ENCODE measurements at regions not wholly inside any gene's neighbourhood (a gene's known extent, or its start where the extent isn't known, plus 50 kb on each side); places are given as distances from the start of the nearest gene placed in this dataset.
"Not testable (repeated sequence)": the region's sequence is repeated elsewhere in the genome, so short reads cannot be mapped to it uniquely, and the experiment has no call there.

DNA sequence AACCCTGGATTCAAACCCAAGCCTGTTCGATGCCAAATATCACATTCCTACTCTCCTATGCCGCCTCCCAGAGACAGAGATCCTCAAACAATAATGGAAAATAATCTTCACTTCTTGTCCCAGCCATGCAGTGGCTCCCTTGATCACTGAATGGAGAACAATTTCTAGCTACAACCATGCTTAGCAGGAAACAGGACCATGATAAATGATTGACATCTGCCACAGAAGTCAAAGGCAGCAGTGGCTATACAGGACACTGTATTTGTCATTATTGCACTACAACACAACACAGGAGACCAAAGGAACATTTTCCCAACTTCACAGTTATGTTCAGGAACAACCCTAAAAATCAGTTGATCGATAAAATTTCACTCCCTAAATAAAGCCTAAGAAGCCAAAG, 243.3 kb upstream of the SLC7A11 start:
- DNase-seq (ENCODE audit: low spot score) = no peak
- TF ChIP-seq, protein P1, sequence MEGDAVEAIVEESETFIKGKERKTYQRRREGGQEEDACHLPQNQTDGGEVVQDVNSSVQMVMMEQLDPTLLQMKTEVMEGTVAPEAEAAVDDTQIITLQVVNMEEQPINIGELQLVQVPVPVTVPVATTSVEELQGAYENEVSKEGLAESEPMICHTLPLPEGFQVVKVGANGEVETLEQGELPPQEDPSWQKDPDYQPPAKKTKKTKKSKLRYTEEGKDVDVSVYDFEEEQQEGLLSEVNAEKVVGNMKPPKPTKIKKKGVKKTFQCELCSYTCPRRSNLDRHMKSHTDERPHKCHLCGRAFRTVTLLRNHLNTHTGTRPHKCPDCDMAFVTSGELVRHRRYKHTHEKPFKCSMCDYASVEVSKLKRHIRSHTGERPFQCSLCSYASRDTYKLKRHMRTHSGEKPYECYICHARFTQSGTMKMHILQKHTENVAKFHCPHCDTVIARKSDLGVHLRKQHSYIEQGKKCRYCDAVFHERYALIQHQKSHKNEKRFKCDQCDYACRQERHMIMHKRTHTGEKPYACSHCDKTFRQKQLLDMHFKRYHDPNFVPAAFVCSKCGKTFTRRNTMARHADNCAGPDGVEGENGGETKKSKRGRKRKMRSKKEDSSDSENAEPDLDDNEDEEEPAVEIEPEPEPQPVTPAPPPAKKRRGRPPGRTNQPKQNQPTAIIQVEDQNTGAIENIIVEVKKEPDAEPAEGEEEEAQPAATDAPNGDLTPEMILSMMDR (IDR thresholded peaks at IDR 0.05; ENCODE audit: borderline replicate concordance, control extremely low read depth, extremely low read depth, insufficient read depth, missing control alignments) = no peak
- in situ Hi-C loops (cut with MboI; ENCODE audit: low sequenced_read_pairs, unreplicated experiment) = no loop called here

DNA sequence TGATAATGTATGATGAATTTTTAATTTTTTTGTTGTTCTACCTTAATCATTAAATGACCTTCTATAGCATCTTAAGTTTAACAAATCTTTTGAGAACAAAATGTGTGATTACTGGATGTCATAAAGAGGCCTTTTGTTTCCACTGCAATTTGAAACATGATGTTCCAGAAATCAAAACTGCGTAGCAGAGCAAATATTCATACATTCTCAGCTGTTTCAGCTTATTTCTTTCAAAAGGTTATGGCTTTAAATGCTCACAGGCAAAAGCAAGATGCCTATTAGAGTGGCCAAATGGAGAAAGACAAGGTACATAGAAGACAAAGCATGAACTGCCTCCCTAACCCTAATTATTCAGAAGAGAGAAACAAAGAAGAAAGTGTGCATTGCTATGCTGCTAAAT, 233.0 kb upstream of the SLC7A11 start:
- TF ChIP-seq, protein P1 (IDR thresholded peaks at IDR 0.05; ENCODE audit: borderline replicate concordance, control extremely low read depth, extremely low read depth, insufficient read depth, missing control alignments) = no peak
- no peak for DNase-seq (ENCODE audit: low spot score)
- in situ Hi-C loops (cut with MboI; ENCODE audit: low sequenced_read_pairs, unreplicated experiment) = no loop called here

DNA sequence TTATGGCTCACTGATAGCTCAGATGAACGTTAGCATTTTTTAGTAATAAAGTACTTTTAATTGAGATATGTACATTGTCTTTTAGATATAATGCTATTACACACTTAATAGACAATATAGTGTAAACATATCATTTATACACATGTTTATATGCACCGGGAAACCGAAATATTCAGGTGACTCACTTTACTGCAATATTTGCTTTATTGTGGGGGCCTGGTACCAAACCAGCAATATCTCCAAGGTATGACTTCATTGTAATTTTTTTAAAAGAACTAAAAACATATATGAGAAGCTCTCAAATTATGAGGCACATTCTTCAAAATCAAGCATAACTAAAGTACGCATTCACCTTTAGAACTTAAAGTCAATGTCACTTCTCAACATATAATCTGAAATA, 231.2 kb upstream of the SLC7A11 start:
- TF ChIP-seq, protein P1 (IDR thresholded peaks at IDR 0.05; ENCODE audit: borderline replicate concordance, control extremely low read depth, extremely low read depth, insufficient read depth, missing control alignments) = no peak
- in situ Hi-C loops (cut with MboI; ENCODE audit: low sequenced_read_pairs, unreplicated experiment) = no loop called here

DNA sequence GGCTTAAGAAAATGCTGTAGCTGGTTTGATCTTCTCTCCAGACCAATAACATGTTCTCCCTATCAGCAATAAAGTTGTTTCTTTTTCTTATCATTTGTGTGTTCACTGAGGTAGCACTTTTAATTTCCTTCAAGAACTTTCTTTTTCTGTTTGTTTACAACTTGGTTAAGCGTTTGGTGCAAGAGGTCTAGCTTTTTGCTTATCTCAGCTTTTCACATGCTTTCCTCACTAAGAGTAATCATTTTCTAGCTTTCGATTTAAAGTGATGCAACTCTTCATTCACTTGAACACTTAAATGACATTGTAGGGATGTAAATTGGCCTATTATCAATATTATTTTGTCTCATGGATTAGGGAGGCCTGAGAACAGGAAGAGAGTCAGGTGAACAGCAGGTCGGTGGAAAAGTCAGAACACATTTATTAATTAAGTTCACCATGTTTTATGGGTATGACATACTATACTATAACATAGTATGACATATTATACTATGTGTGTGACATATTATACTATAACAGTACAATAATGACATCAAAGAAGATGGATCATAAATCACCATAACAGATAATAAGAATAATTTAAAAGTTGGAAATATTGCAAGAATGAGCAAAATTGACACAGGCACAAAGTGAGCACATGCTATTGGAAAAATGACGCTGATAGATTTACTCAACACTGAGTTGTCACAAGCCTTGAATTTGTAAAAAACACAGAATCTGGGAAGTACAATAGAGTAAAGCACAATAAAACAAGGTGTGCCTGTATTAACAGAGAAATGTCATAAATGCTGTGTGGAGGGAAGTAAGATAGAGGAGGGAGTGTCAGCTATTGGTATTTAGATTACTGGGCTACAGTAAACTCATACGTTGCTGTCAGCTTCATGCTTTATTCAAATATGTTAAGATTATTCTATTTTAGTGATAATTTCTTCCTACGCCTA, 218.6 kb upstream of the SLC7A11 start:
- DNase-seq (ENCODE audit: low spot score) = no peak
- TF ChIP-seq, protein P1 (IDR thresholded peaks at IDR 0.05; ENCODE audit: borderline replicate concordance, control extremely low read depth, extremely low read depth, insufficient read depth, missing control alignments) = no peak
- in situ Hi-C loops (cut with MboI; ENCODE audit: low sequenced_read_pairs, unreplicated experiment) = no loop called here

More for the DNA sequence above, 231.2 kb upstream of the SLC7A11 start:
- DNase-seq (ENCODE audit: low spot score) = no peak

DNA sequence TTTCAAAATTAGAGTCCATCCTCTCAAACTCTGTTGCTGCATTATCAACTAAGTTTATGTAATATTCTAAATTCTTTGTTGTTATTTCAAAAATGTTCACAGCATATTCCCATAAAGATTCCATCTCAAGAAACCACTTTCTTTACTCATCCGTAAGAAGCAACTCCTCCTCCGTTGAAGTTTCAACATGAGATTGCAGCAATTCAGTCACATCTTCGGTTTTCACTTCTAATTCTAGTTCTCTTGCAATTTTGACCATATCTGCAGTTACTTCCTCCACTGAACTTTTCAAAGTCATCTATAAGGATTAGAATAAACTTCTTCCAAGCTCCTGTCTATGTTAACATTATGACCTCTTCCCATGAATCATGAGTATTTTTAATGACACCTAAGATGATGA, 216.6 kb upstream of the SLC7A11 start:
- in situ Hi-C loops (cut with MboI; ENCODE audit: low sequenced_read_pairs, unreplicated experiment) = no loop called here
- DNase-seq (ENCODE audit: low spot score) = no peak
- TF ChIP-seq, protein P1 (IDR thresholded peaks at IDR 0.05; ENCODE audit: borderline replicate concordance, control extremely low read depth, extremely low read depth, insufficient read depth, missing control alignments) = no peak

DNA sequence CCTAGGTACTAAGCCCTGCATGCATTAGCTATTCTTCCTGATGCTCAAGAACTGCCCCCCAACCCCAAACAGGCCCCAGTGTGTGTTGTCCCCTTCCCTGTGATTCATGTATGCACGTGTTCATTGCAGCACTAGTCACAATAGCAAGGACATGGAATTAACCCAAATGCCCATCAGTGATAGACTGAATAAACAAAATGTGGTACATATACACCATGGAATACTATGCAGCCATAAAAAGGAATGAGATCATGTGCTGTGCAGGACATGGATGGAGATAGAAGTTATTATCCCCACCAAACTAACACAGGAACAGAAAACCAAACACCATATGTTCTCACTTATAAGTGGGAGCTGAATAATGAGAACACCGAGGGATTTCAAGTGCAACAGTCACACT, 214.2 kb upstream of the SLC7A11 start:
- in situ Hi-C loops (cut with MboI; ENCODE audit: low sequenced_read_pairs, unreplicated experiment); DNase-seq (ENCODE audit: low spot score): not testable (repeated sequence)

DNA sequence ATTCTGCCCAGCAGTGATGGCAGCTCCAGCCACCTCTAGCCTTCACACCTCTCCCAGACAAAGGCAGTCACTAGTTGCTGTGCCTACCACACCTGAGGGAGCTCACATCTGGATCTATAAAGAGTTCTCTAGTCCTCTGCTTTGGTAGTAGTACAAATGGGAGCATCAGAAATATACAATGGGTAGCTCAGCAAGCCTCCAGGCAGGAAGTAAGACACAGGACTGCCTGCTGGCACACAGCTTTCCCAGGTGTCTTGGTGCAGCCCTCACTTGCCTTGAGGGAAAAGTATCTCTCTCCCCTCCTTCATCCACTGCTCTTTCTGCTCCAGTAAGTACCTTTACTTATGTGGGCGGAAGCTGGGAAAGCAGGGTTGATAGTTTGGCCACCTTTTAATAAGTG, 212.9 kb upstream of the SLC7A11 start:
- DNase-seq (ENCODE audit: low spot score) = no peak
- TF ChIP-seq, protein P1 (IDR thresholded peaks at IDR 0.05; ENCODE audit: borderline replicate concordance, control extremely low read depth, extremely low read depth, insufficient read depth, missing control alignments) = no peak
- in situ Hi-C loops (cut with MboI; ENCODE audit: low sequenced_read_pairs, unreplicated experiment) = no loop called here

Data from GM13976 (cell line).